Activated naive CD4-positive, alpha-beta T cell treated with anti-CD3 and anti-CD28 coated beads, Interleukin-2, amount 10 ng/mL, durations not matched to agents 7 days and 5 days (primary cell): ENCODE measurements at regions not wholly inside any gene's neighbourhood (a gene's known extent, or its start where the extent isn't known, plus 50 kb on each side); places are given as distances from the start of the nearest gene placed in this dataset.
"Not testable (repeated sequence)": the region's sequence is repeated elsewhere in the genome, so short reads cannot be mapped to it uniquely, and the experiment has no call there.

Experiments used
- CTCF ChIA-PET: fragments of 350-600 bp; sonication (Branson Sonifier 250); formaldehyde crosslinking; loops from one replicate; lab custom pipeline; 2021; ENCODE audit warnings: antibody characterized with exemption; lab: Charles Lee
- DNase-seq: peaks from one replicate; pipeline ENCODE4 v3.0.0-alpha.2; 2020
- H3K27ac Mint-ChIP-seq: one replicate; pipeline ENCODE4 v1.8.0; 2021; ENCODE audit warnings: mild to moderate bottlenecking, moderate library complexity, mixed read lengths
- H3K27me3 Mint-ChIP-seq: one replicate; pipeline ENCODE4 v1.8.0; 2021; ENCODE audit warnings: mild to moderate bottlenecking, mixed read lengths
- H3K36me3 Mint-ChIP-seq: one replicate; pipeline ENCODE4 v1.8.0; 2021; ENCODE audit warnings: mixed read lengths
- H3K4me1 Mint-ChIP-seq: one replicate; pipeline ENCODE4 v1.8.0; 2021; ENCODE audit warnings: mixed read lengths
- H3K4me3 Mint-ChIP-seq: one replicate; pipeline ENCODE4 v1.8.0; 2021; ENCODE audit warnings: mild to moderate bottlenecking, moderate library complexity, mixed read lengths
- H3K9me3 Mint-ChIP-seq: one replicate; pipeline ENCODE4 v1.8.0; 2021; ENCODE audit warnings: mixed read lengths

DNA sequence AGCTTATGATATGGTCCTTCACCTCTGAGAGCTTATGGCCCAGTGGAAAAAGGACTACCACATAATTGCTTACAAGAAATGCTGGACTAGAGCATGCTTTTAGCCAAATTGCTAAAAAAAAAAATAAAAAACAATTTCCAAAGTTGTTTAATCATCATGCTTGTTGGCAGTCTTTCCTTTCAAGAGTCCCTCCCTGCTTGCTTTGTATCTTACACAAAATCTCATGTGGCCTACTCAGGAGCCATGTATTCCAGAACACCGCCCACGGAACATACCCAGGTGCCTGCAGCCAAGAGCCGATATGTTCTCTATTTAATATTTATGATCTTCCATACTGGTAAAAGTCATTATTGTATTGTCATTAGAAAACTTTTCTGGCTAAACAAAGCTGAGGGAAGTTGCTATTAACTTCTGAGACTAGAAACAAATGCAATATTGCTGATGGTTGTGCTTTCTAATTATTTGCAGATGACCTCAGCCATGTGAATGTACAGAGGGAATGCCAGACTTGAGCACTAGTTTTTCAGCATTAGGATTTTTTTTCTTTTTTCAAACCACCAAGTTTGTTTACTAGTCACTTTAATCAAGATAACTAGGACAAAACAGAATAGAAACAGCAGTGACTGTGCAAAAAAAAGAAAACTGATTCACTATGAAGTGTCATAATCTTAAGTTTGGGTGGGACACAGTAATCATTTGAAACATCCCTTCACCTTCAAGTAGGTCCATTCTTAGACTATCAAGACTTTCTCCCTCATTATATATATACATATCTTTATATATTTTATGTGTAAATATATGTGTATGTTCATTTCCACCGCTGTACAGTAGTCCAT lies 129.3 kb upstream of the GORAB start:
- CTCF ChIA-PET, result no interaction called here
- Mint-ChIP-seq H3K36me3 (no peaks in the 10 kb centered on the region), H3K4me3 (no peak overlapping the region), H3K4me1 (no peaks in the 10 kb centered on the region), H3K9me3 (no peaks in the 10 kb centered on the region), H3K27me3 (no peaks in the 10 kb centered on the region), H3K27ac (no peak overlapping the region)
- DNase-seq, result no peak

DNA sequence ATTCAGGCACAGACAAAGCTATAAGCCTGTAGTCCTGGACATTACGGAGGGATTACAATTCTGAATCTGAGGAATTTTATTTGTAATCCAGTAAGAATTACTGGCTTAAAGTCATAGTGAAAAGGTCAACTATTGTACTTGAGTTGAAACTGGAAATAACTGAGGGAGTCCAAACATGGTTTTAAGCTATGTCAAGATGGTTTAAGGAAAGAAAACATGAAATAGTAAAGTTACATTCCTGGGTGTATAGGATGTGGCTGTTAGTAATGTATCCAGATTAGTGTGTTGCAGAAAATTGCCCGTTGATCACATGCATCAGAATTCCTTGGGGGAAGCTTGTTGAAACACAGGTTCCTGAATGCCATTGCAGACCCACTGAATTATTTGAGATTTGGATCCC lies 124.8 kb upstream of the GORAB start:
- H3K4me3 Mint-ChIP-seq, result no peak overlapping the region
- H3K4me1 Mint-ChIP-seq, result no peaks in the 10 kb centered on the region
- no peaks in the 10 kb centered on the region for H3K9me3 Mint-ChIP-seq
- H3K27ac Mint-ChIP-seq, result no peak overlapping the region
- no peaks in the 10 kb centered on the region for H3K27me3 Mint-ChIP-seq
- no peaks in the 10 kb centered on the region for H3K36me3 Mint-ChIP-seq
- no peak for DNase-seq
- CTCF ChIA-PET, result no interaction called here

DNA sequence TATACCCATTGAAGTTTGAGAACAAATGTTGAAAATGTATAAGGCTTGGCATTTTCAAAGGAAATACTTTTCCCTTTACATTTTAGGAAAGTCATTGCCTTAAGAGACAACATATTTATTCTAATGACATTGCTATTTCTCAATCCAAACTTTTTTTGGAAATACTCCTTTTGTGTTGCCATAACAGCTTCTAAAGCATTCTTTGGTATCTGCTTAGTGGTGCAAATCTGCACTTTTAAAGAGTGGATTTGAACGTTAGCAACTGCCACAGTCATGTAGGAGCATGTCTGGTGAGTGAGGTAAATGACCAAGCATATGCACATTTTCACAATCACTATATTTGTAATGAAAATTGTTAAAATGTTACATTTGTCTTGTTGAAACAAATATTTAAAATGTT lies 124.4 kb upstream of the GORAB start:
- no peak overlapping the region for H3K27ac Mint-ChIP-seq
- CTCF ChIA-PET, result no interaction called here
- no peaks in the 10 kb centered on the region for H3K9me3 Mint-ChIP-seq
- no peak overlapping the region for H3K4me3 Mint-ChIP-seq
- no peaks in the 10 kb centered on the region for H3K4me1 Mint-ChIP-seq
- DNase-seq, result no peak
- no peaks in the 10 kb centered on the region for H3K27me3 Mint-ChIP-seq
- H3K36me3 Mint-ChIP-seq, result no peaks in the 10 kb centered on the region

DNA sequence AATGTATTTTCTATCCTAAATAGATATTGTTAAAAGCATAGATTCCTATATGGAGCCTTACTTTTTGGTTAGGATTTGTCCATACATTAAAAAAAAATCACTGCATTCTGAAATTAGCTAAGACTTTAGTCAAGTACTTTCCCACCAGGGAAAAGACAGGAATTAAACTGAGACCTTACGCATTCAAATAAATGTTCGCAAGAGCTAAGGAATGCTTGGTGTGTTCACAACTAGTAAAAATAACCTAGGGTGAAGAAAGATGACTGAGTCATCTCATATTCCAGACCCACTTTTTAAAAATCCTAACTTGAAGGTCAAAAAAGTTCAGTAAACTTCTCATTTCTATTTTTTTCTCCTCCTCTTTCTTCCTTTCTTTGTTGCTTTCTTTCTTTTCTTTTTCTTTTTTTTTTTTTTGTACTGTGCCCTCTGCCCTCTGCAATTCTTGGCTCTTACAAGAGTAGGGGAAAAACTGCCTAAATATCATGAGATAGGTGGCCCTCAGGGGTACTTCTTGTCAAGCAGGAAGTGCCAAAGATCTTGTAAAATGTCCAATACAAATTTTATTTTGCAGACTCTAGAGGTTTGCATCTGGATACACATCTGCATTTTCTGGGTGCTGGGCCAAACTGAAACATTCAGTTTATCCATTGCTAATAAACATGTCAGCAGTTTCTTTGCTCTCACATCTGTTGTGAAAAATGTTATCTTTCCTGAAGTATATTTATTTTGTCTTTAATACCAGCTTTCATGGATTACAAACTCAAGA lies 121.4 kb upstream of the GORAB start:
- DNase-seq, result no peak
- no peak overlapping the region for H3K4me3 Mint-ChIP-seq
- no peak overlapping the region for H3K27ac Mint-ChIP-seq
- no peaks in the 10 kb centered on the region for H3K27me3 Mint-ChIP-seq
- no peaks in the 10 kb centered on the region for H3K4me1 Mint-ChIP-seq
- H3K9me3 Mint-ChIP-seq, result no peaks in the 10 kb centered on the region
- no peaks in the 10 kb centered on the region for H3K36me3 Mint-ChIP-seq
- CTCF ChIA-PET, result no interaction called here

DNA sequence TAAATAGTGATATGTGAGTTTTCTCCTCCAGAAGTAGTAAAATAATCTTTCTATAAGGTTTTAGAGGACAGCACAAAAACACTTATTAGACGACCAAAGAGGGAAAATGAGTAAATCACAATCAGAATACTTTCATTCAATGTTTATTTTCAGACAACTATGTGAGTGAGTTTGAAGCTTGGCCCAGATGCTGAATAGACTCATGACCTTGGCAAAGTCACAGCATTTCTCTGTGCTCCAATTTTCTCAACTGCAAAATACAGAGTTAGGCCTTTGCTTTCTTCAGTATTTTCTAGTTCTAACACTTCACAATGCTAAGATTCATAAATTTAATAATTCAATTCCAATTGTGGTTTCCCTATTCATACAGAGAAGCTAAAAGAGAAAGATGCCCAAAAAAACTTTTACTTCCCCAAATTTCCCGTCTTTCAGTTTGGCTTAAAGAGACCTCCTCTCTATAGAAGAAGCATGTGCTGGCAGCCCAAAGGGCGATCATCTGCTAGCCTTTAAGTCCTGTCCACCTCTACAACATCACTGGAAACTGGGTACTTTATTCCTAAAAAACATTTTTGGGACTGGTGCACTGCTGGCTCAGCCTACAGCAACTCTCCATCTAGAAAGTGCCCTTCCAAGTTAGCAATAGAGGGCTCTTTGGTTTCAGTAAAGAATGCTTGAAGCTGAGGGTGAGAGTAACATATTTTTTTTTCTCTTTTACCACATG lies 116.8 kb upstream of the GORAB start:
- DNase-seq, result no peak
- peaks cover 3% of the 10 kb centered on the region for H3K9me3 Mint-ChIP-seq
- H3K4me3 Mint-ChIP-seq, result no peak overlapping the region
- CTCF ChIA-PET, result no interaction called here
- no peak overlapping the region for H3K27ac Mint-ChIP-seq
- no peaks in the 10 kb centered on the region for H3K4me1 Mint-ChIP-seq
- H3K36me3 Mint-ChIP-seq, result no peaks in the 10 kb centered on the region
- H3K27me3 Mint-ChIP-seq, result no peaks in the 10 kb centered on the region

DNA sequence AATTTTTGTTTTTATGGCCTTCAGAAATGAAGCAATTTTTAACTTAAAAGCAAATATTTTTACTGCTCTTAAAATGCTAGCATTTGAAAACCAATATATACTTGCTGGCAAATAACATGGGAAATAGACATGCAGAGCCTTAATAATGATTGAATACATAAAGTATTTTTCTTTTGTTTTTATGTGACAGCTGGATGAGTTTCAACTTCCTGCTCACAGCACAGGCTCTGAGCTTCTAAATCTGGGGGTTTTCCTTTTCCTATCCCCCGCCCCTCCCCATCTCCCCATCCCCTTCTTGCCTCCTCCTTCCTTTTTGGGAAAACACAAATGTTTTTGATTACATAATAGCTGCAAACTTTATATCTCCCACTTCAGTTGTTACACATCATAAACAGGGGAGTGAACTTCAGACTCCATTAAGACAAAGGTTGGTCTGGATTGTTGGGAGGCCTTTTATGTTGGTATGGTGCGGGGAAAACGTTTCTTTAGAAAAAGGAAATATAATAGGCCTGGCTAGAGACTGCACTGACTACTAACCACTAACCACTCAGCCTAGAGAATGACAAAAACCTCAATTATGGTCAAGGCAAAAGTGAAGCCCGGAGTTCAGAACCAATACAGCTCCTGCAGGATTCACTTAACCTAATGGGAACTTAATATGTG lies 116.1 kb upstream of the GORAB start:
- CTCF ChIA-PET, result no interaction called here
- H3K4me3 Mint-ChIP-seq, result no peak overlapping the region
- no peak for DNase-seq
- no peaks in the 10 kb centered on the region for H3K27me3 Mint-ChIP-seq
- no peaks in the 10 kb centered on the region for H3K4me1 Mint-ChIP-seq
- no peak overlapping the region for H3K27ac Mint-ChIP-seq
- H3K9me3 Mint-ChIP-seq, result peaks cover 3% of the 10 kb centered on the region
- no peaks in the 10 kb centered on the region for H3K36me3 Mint-ChIP-seq

DNA sequence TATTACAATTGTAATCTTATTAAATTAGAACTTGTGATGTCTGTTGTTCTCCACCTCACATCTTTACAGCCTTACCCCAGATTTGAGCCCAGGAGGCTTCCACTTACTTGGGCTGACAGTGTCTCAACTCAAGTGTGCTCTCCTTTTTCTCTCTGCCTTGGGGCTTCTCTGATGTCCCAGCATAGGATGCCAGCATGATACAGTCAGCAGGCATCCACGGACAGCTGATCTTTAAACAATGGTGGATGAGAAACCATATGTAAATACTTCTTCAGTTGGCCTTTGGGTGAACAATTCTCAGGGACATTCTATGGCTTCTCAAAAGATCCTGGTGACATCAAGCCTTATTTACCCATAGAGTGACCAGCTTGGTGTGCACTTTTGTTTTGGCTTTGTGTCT lies 107.6 kb upstream of the GORAB start:
- Mint-ChIP-seq H3K4me3 (no peak overlapping the region), H3K36me3 (no peaks in the 10 kb centered on the region), H3K27ac (no peak overlapping the region), H3K9me3 (no peaks in the 10 kb centered on the region), H3K4me1 (no peaks in the 10 kb centered on the region), H3K27me3 (peaks cover 5% of the 10 kb centered on the region)
- CTCF ChIA-PET, result no interaction called here
- DNase-seq, result no peak

DNA sequence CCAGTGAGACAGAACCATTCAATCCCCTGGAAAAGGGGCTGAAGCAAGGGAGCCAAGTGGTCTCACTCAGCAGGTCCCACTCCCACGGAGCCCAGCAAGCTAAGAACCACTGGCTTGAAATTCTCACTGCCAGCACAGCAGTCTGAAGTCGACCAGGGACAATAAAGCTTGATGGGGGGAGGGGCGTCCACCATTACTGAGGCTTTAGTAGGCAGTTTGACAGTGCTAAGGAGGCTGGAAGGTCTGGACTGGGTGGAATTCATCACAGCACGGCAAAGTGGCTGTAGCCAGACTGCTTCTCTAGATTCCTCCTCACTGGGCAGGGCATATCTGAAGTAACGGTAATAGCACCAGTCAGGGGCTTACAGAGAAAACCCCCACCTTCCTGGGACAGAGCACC lies 105.4 kb upstream of the GORAB start:
- H3K9me3 Mint-ChIP-seq, result no peaks in the 10 kb centered on the region
- H3K27me3 Mint-ChIP-seq, result peaks cover 5% of the 10 kb centered on the region
- CTCF ChIA-PET, result no interaction called here
- no peak overlapping the region for H3K4me3 Mint-ChIP-seq
- no peak for DNase-seq
- no peaks in the 10 kb centered on the region for H3K4me1 Mint-ChIP-seq
- H3K36me3 Mint-ChIP-seq, result no peaks in the 10 kb centered on the region
- H3K27ac Mint-ChIP-seq, result no peak overlapping the region

DNA sequence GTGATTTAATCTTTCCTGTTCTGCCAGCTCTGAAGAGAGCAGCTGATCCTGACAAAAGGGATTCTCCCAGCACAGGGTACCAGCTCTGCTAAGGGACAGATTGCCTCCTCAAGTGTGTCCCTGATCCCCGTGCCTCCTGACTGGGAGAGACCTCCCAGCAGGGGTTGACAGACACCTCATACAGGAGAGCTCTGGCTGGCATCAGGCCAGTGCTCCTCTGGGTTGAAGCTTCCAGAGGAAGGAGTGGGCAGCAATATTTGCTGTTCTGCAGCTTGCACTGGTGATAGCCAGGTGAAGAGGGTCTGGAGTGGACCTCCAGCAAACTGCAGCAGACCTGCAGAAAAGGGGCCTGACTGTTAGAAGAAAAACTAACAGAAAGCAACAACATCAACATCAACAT lies 105.0 kb upstream of the GORAB start:
- H3K27ac Mint-ChIP-seq, H3K4me3 Mint-ChIP-seq, DNase-seq, CTCF ChIA-PET, H3K36me3 Mint-ChIP-seq, H3K4me1 Mint-ChIP-seq, H3K27me3 Mint-ChIP-seq, H3K9me3 Mint-ChIP-seq: not testable (repeated sequence)

DNA sequence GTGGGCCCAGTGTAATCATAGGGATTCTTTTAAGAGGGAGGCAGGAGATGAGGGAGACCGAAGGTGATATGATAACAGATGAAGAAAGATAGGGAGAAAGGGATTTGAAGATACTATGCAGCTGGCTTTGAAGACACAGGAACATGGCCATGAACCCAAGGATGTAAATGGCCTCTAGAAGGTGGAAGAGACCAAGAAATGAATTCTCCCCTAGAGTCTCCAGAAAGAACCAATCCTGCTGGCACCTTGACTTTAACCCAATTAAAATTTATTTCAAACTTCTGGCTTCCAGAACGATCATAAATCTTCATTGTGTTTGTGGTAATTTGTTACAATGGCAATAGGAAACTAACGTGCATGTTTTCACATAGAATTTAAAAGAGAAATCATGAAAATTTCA lies 95.0 kb upstream of the GORAB start:
- DNase-seq, result no peak
- no peaks in the 10 kb centered on the region for H3K9me3 Mint-ChIP-seq

DNA sequence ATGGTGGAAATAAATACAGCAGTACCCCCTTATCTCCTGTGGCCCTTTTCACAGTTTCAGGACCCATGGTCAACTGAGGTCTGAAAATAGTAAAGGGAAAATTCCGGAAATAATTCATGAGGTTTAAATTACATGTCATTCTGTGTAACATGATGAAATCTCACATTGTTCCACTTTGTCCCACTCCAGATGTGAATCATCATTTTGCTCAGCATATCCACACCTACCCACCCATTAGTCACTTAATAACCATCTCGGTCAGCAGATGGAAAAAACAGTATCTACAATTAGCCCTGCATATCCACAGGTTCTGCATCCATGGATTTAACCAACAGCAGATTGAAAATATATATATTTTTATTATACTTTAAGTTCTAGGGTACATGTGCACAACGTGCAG lies 86.9 kb upstream of the GORAB start:
- CTCF ChIA-PET, result no interaction called here
- no peaks in the 10 kb centered on the region for H3K36me3 Mint-ChIP-seq
- no peak for DNase-seq
- H3K27ac Mint-ChIP-seq, result no peak overlapping the region
- H3K27me3 Mint-ChIP-seq, result no peaks in the 10 kb centered on the region
- no peak overlapping the region for H3K4me3 Mint-ChIP-seq
- no peaks in the 10 kb centered on the region for H3K9me3 Mint-ChIP-seq
- no peaks in the 10 kb centered on the region for H3K4me1 Mint-ChIP-seq

More for the DNA sequence above, 95.0 kb upstream of the GORAB start:
- no peaks in the 10 kb centered on the region for H3K4me1 Mint-ChIP-seq
- H3K36me3 Mint-ChIP-seq, result no peaks in the 10 kb centered on the region
- H3K27me3 Mint-ChIP-seq, result no peaks in the 10 kb centered on the region
- no peak overlapping the region for H3K4me3 Mint-ChIP-seq
- CTCF ChIA-PET, result no interaction called here
- H3K27ac Mint-ChIP-seq, result no peak overlapping the region

DNA sequence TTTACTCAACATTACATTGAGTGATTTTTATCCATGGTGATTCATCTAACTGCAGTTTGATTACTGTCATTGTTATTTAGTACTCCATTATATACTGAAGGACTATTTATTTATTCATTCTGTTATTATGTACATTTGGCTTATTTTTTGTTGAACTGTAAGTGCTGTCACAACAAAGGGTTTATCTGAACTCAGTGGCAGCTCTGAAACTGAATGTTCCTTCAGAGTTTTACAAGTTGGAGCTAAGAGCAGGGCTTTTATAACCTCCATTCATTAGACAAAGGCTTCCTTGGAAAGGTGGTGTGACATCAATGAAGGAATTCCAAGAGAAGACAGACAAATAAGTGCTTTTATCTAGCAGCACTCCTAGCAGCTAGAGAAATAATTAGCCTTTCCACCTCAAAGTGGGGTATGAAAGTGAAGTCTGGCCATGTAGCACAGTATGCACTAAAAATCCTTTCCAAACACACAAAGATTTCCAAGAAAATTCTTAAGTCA lies 83.3 kb upstream of the GORAB start:
- Mint-ChIP-seq H3K4me1 (no peaks in the 10 kb centered on the region), H3K4me3 (no peak overlapping the region), H3K27me3 (no peaks in the 10 kb centered on the region), H3K27ac (no peak overlapping the region), H3K9me3 (no peaks in the 10 kb centered on the region), H3K36me3 (no peaks in the 10 kb centered on the region)
- CTCF ChIA-PET, result no interaction called here
- DNase-seq, result no peak

DNA sequence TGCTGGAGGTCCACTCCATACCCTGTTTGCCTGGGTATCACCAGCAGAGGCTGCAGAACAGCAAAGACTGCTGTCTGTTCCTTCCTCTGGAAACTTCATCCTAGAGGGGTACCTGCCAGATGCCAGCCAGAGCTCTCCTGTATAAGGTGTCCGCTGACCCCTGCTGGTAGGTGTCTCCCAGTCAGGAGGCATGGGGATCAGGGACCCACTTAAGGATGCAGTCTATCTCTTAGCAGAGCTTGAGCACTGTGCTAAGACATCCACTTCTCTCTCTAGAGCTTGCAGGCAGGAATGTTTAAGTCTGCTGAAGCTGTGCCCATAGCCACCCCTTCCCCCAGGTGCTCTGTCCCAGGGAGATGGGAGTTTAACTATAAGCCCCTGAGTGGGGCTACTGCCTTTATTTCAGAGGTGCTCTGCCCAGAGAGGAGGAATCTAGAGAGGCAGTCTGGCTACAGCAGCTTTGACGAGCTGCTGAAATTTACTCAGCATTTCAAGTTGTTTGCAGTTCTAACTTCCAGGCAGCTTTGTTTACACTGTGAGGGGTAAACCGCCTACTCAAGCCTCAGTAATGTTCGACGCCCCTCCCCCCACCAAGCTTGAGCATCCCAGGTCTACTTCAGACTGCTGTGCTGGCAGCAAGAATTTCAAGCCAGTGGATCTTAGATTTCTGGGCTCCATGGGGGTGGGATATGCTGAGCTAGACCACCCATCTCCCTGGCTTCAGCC lies 74.5 kb upstream of the GORAB start:
- peak; percentile 39 for DNase-seq
- H3K27ac Mint-ChIP-seq, H3K27me3 Mint-ChIP-seq, H3K4me1 Mint-ChIP-seq, H3K4me3 Mint-ChIP-seq, H3K36me3 Mint-ChIP-seq, H3K9me3 Mint-ChIP-seq, CTCF ChIA-PET: not testable (repeated sequence)

DNA sequence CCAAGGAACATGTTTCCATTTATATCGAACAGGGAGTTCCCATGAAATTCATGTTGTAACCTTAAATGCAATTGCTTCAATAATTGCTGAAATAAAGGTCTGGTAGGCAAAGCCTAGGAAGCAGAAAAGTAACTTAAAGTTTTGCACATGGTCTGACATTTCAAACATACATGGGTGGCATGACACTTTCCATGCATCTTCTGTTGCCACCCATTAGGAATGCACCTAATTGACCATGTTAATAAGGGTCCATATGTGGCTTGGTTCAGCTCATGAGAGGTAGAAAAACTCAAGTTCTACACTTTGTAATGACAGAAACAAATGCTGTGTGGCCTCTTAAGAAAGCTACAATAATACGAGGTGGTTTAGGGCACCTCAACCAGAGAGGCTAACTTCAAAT lies 72.0 kb upstream of the GORAB start:
- H3K9me3 Mint-ChIP-seq, result peaks cover 2% of the 10 kb centered on the region
- CTCF ChIA-PET, result no interaction called here
- no peak overlapping the region for H3K27ac Mint-ChIP-seq
- no peaks in the 10 kb centered on the region for H3K4me1 Mint-ChIP-seq
- peaks cover 4% of the 10 kb centered on the region for H3K27me3 Mint-ChIP-seq
- H3K4me3 Mint-ChIP-seq, result no peak overlapping the region
- H3K36me3 Mint-ChIP-seq, result no peaks in the 10 kb centered on the region
- DNase-seq, result no peak
